Mesendoderm (in vitro differentiated cells): ENCODE measurements at regions not wholly inside any gene's neighbourhood (a gene's known extent, or its start where the extent isn't known, plus 50 kb on each side); places are given as distances from the start of the nearest gene placed in this dataset.

Source experiments
- DNase-seq: peaks from one replicate; pipeline ENCODE4 v3.0.0; 2013
- H2AK5ac ChIP-seq: 2 replicates; pipeline ENCODE4 v1.6.1; 2013; ENCODE audit warnings: low read length, inconsistent platforms
- H2BK120ac ChIP-seq: 2 replicates; pipeline ENCODE4 v1.6.1; 2013; ENCODE audit warnings: low read depth, mild to moderate bottlenecking, low read length, moderate library complexity, mixed read lengths
- H2BK15ac ChIP-seq: replicated peaks from 2 replicates; pipeline ENCODE4 v1.6.1; 2013; ENCODE audit warnings: low read depth, mild to moderate bottlenecking, moderate library complexity
- H2BK5ac ChIP-seq: 2 replicates; pipeline ENCODE4 v1.6.1; 2013; ENCODE audit warnings: low read length, inconsistent platforms
- H3K18ac ChIP-seq: 2 replicates; pipeline ENCODE4 v1.6.1; 2013; ENCODE audit warnings: mild to moderate bottlenecking, low read length, mixed read lengths
- H3K23ac ChIP-seq: one replicate; pipeline ENCODE4 v1.6.1; 2013; ENCODE audit warnings: low read length
- H3K27ac ChIP-seq: 2 replicates; pipeline ENCODE4 v1.5.1; 2013; ENCODE audit warnings: low read depth, mild to moderate bottlenecking, inconsistent platforms, low read length, moderate library complexity
- H3K27me3 ChIP-seq: 2 replicates; pipeline ENCODE4 v1.6.1; 2013; ENCODE audit warnings: low read length, control low read depth, mild to moderate bottlenecking, inconsistent platforms; ENCODE audit not compliant: insufficient read depth, poor library complexity
- H3K36me3 ChIP-seq: 2 replicates; pipeline ENCODE4 v1.6.1; 2013; ENCODE audit warnings: low read length, inconsistent platforms; ENCODE audit not compliant: control insufficient read depth, insufficient read depth
- H3K4ac ChIP-seq: one replicate; pipeline ENCODE4 v1.6.1; 2013; ENCODE audit warnings: low read depth, mild to moderate bottlenecking, low read length, moderate library complexity
- H3K4me1 ChIP-seq: 2 replicates; pipeline ENCODE4 v1.6.1; 2013; ENCODE audit warnings: low read depth, low read length, inconsistent platforms; ENCODE audit not compliant: control insufficient read depth
- H3K4me2 ChIP-seq: 2 replicates; pipeline ENCODE4 v1.6.1; 2013; ENCODE audit warnings: low read length
- H3K4me3 ChIP-seq: 2 replicates; pipeline ENCODE4 v1.5.1; 2013; ENCODE audit warnings: mild to moderate bottlenecking, low read length
- H3K56ac ChIP-seq: one replicate; pipeline ENCODE4 v1.6.1; 2013; ENCODE audit warnings: low read length
- H3K79me1 ChIP-seq: 2 replicates; pipeline ENCODE4 v1.6.1; 2013; ENCODE audit warnings: low read length, inconsistent platforms
- H3K79me2 ChIP-seq: 2 replicates; pipeline ENCODE4 v1.6.1; 2013; ENCODE audit warnings: mild to moderate bottlenecking, low read length; ENCODE audit not compliant: control insufficient read depth, insufficient read depth
- H3K9ac ChIP-seq: 2 replicates; pipeline ENCODE4 v1.6.1; 2013; ENCODE audit warnings: low read length, inconsistent platforms
- H4K5ac ChIP-seq: one replicate; pipeline ENCODE4 v1.6.1; 2013; ENCODE audit warnings: low read length
- H4K8ac ChIP-seq: one replicate; pipeline ENCODE4 v1.6.1; 2013; ENCODE audit warnings: low read depth, mild to moderate bottlenecking, control low read depth, low read length, moderate library complexity
- WGBS: extraction: QIAGEN DNeasy Blood & Tissue Kit; methylation state at CpG from one replicate; pipeline ENCODE4 v1.1.7; 2013; ENCODE audit warnings: low lambda C conversion rate, missing lambda C conversion rate; ENCODE audit not compliant: insufficient coverage; ENCODE audit errors: extremely low coverage; 5-methylcytosine and 5-hydroxymethylcytosine counted together

DNA sequence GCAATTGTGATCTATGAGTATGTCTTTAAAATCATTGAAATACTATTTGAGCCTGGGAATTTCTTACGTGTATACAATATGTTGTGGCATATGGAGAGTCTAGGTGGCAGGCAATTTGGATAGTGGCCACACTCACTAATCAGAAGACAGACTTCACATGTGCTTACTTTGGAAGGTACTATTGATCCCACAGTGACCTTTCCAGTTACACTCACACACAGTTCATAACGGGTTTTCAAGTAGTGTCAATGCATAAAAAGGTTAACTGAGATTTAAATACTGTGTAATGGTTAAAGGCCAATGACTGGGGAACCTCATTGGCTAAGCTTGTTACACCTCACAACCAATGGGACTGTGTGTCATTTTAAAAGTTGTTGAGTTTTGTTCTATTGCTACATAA is 783.2 kb downstream of the RPA4 start:
- no peaks in the 10 kb centered on the region for H3K79me1 ChIP-seq

DNA sequence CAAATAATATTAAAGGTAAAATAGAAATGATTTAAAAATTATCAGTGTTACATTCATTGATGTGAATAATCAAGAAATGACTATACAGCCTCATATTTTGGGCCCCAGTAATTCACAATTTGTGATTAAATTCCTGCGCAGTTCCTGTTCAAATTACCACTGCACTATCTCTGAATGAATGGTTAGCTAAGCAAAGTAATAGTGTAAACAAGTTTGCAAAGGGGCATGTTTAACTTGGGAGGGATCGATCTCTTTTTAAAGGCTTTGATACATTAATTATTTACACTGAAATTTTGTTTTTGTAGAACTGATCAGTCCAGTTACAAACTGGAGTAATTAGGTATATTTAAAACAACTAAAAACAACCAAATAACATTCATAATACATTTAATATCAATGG is 784.4 kb downstream of the RPA4 start:
- DNase-seq = no peak
- WGBS = no CpG with 5 or more reads among the region's 2 CpGs

More for the DNA sequence above, 783.2 kb downstream of the RPA4 start:
- no peaks in the 10 kb centered on the region for H3K4me1 ChIP-seq
- H3K4ac ChIP-seq = no peak overlapping the region
- H3K4me3 ChIP-seq = no peak overlapping the region
- H3K56ac ChIP-seq = no peak overlapping the region
- DNase-seq = no peak
- H2BK15ac ChIP-seq = no peak overlapping the region
- H3K36me3 ChIP-seq = no peaks in the 10 kb centered on the region
- no peak overlapping the region for H4K8ac ChIP-seq
- H3K9ac ChIP-seq = no peak overlapping the region
- H3K27me3 ChIP-seq = no peaks in the 10 kb centered on the region
- H3K23ac ChIP-seq = no peak overlapping the region
- H2AK5ac ChIP-seq = no peak overlapping the region
- H2BK120ac ChIP-seq = no peak overlapping the region
- no peaks in the 10 kb centered on the region for H3K79me2 ChIP-seq
- no peak overlapping the region for H2BK5ac ChIP-seq
- no peak overlapping the region for H4K5ac ChIP-seq
- H3K27ac ChIP-seq = no peak overlapping the region
- H3K18ac ChIP-seq = no peak overlapping the region
- WGBS = no CpG with 5 or more reads among the region's 2 CpGs
- H3K4me2 ChIP-seq = no peak overlapping the region

GRCh38 chrX:97672138-97672537 is 788.4 kb downstream of the RPA4 start:
- H2AK5ac ChIP-seq = no peak overlapping the region
- no peak overlapping the region for H3K56ac ChIP-seq
- no peak overlapping the region for H3K27ac ChIP-seq
- H2BK120ac ChIP-seq = no peak overlapping the region
- no peaks in the 10 kb centered on the region for H3K79me1 ChIP-seq
- H2BK5ac ChIP-seq = no peak overlapping the region
- H3K4me3 ChIP-seq = no peak overlapping the region
- no peak overlapping the region for H3K4me2 ChIP-seq
- no peak for DNase-seq
- no peak overlapping the region for H2BK15ac ChIP-seq
- H4K8ac ChIP-seq = no peak overlapping the region
- H3K79me2 ChIP-seq = no peaks in the 10 kb centered on the region
- H3K27me3 ChIP-seq = no peaks in the 10 kb centered on the region
- H3K9ac ChIP-seq = no peak overlapping the region
- no peaks in the 10 kb centered on the region for H3K36me3 ChIP-seq
- H3K4me1 ChIP-seq = no peaks in the 10 kb centered on the region
- no peak overlapping the region for H3K18ac ChIP-seq
- no CpG with 5 or more reads among the region's 5 CpGs for WGBS
- no peak overlapping the region for H3K4ac ChIP-seq
- H4K5ac ChIP-seq = no peak overlapping the region
- H3K23ac ChIP-seq = no peak overlapping the region

More for the DNA sequence above, 784.4 kb downstream of the RPA4 start:
- no peaks in the 10 kb centered on the region for H3K27me3 ChIP-seq
- H3K4me2 ChIP-seq = no peak overlapping the region
- no peak overlapping the region for H3K27ac ChIP-seq
- no peaks in the 10 kb centered on the region for H3K79me2 ChIP-seq
- H2BK15ac ChIP-seq = no peak overlapping the region
- H4K8ac ChIP-seq = no peak overlapping the region
- H3K9ac ChIP-seq = no peak overlapping the region
- no peak overlapping the region for H2BK5ac ChIP-seq
- no peaks in the 10 kb centered on the region for H3K36me3 ChIP-seq
- no peak overlapping the region for H3K4ac ChIP-seq
- no peaks in the 10 kb centered on the region for H3K4me1 ChIP-seq
- H2BK120ac ChIP-seq = no peak overlapping the region
- no peak overlapping the region for H3K4me3 ChIP-seq
- no peak overlapping the region for H3K18ac ChIP-seq
- H3K56ac ChIP-seq = no peak overlapping the region
- no peak overlapping the region for H4K5ac ChIP-seq
- no peak overlapping the region for H2AK5ac ChIP-seq
- H3K79me1 ChIP-seq = no peaks in the 10 kb centered on the region
- no peak overlapping the region for H3K23ac ChIP-seq

GRCh38 chrX:97672608-97673007 is 788.9 kb downstream of the RPA4 start:
- no peak overlapping the region for H3K4me3 ChIP-seq
- H3K18ac ChIP-seq = no peak overlapping the region

DNA sequence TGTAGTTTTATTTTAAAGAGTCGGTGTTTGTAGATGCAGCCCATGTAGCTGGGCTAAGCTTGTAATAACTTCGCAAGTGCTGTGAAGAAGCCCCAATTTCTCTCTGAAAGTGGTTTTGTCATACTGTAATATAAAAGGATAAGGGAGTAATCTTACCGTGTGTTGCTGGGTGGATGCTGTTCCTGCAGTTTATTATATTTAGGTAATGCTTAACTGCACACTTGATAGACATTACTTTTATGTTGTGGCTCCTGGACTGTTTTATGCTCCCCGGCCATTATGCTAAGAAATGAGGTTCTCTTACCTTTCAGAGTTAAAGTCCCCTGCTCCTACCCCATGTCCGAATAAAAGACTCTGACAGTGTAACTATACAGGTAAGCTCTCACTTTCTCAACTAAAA is 789.4 kb downstream of the RPA4 start:
- H3K27ac ChIP-seq = no peak overlapping the region
- no peaks in the 10 kb centered on the region for H3K79me2 ChIP-seq
- no peak overlapping the region for H2BK5ac ChIP-seq
- H3K4me2 ChIP-seq = no peak overlapping the region
- DNase-seq = no peak
- H3K27me3 ChIP-seq = no peaks in the 10 kb centered on the region
- no peak overlapping the region for H3K18ac ChIP-seq
- no peak overlapping the region for H3K23ac ChIP-seq
- H3K4me1 ChIP-seq = no peaks in the 10 kb centered on the region
- H3K4ac ChIP-seq = no peak overlapping the region
- H4K5ac ChIP-seq = no peak overlapping the region
- H2AK5ac ChIP-seq = no peak overlapping the region
- no peak overlapping the region for H3K9ac ChIP-seq
- no peak overlapping the region for H2BK120ac ChIP-seq
- no peak overlapping the region for H2BK15ac ChIP-seq
- no peaks in the 10 kb centered on the region for H3K79me1 ChIP-seq
- H3K4me3 ChIP-seq = no peak overlapping the region
- WGBS = no CpG with 5 or more reads among the region's 5 CpGs
- no peak overlapping the region for H4K8ac ChIP-seq
- no peaks in the 10 kb centered on the region for H3K36me3 ChIP-seq
- H3K56ac ChIP-seq = no peak overlapping the region

More at GRCh38 chrX:97672608-97673007, 788.9 kb downstream of the RPA4 start:
- no peak overlapping the region for H3K4me2 ChIP-seq
- H3K79me1 ChIP-seq = no peaks in the 10 kb centered on the region
- WGBS = no CpG with 5 or more reads among the region's 2 CpGs
- no peak overlapping the region for H2BK120ac ChIP-seq
- no peak overlapping the region for H3K9ac ChIP-seq
- H3K36me3 ChIP-seq = no peaks in the 10 kb centered on the region
- H3K27ac ChIP-seq = no peak overlapping the region
- no peak overlapping the region for H2AK5ac ChIP-seq
- H3K79me2 ChIP-seq = no peaks in the 10 kb centered on the region
- H3K23ac ChIP-seq = no peak overlapping the region
- no peak overlapping the region for H4K5ac ChIP-seq
- no peak for DNase-seq
- no peak overlapping the region for H3K4ac ChIP-seq
- H2BK15ac ChIP-seq = no peak overlapping the region
- no peak overlapping the region for H2BK5ac ChIP-seq
- H3K4me1 ChIP-seq = no peaks in the 10 kb centered on the region
- H3K27me3 ChIP-seq = no peaks in the 10 kb centered on the region
- H4K8ac ChIP-seq = no peak overlapping the region
- no peak overlapping the region for H3K56ac ChIP-seq

DNA sequence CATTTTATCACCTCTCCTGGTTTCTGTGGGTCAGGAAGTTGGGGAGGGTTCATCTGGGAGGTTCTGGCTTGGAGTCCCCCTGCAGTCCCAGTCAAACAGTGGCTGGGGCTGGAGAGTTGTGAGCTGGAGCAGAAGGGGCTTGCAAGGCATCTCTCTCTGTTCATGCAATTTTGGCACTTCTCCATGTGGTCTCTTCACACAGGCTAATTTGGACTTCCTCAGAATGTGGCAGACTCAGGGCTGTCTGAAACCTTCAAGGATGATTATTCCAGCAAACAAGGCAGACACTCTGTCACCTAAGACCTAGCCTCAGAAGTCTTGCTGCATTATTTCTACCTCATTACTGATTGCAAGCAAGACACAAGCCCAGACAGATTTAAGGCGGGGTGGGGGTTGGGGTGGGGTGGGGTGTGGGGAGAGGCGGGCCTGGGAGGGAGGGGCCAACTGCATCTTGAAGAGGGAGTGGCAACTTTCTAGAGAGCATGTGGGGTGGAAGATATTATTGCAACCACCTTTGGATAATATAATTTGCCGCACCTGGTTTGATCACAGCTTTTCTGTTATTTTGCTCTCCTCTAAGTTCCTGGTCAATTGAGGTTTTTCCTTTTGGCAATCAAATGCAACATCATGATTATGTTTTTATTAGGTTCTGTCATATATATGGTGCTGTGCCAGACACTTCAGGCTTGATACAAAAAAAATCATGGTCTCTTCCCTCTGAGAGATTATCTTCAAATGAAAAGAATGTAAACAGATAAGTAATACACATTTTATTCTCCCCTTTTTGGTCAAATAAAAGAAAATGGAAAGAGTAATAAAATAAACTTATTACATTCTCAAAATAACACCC is 799.5 kb downstream of the RPA4 start:
- Histone ChIP-seq H4K8ac (no peak overlapping the region), H3K56ac (no peak overlapping the region), H2BK5ac (no peak overlapping the region), H3K9ac (no peak overlapping the region), H3K4ac (no peak overlapping the region), H2AK5ac (no peak overlapping the region), H3K4me2 (no peak overlapping the region), H2BK15ac (no peak overlapping the region), H3K36me3 (no peaks in the 10 kb centered on the region), H3K23ac (no peak overlapping the region), H3K4me3 (no peak overlapping the region), H2BK120ac (no peak overlapping the region), H3K4me1 (no peaks in the 10 kb centered on the region), H3K27me3 (no peaks in the 10 kb centered on the region), H3K79me1 (no peaks in the 10 kb centered on the region), H3K27ac (no peak overlapping the region), H3K79me2 (no peaks in the 10 kb centered on the region), H4K5ac (no peak overlapping the region), H3K18ac (no peak overlapping the region)
- WGBS = no CpG with 5 or more reads among the region's 3 CpGs
- peak; percentile 68 for DNase-seq
